HAP-1 (cell line): ENCODE measurements at regions not wholly inside any gene's neighbourhood (a gene's known extent, or its start where the extent isn't known, plus 50 kb on each side); places are given as distances from the start of the nearest gene placed in this dataset.
A peak's percentile ranks its signal among the peaks of the same experiment; 100 is the strongest.

ENCODE experiments used
- DNase-seq, 2 experiments: peaks; one replicate each; pipeline ENCODE4 v3.0.0-alpha.2; 2016 to 2020; ENCODE audit warnings: low spot score in 2 of 2
- H3K27me3 ChIP-seq: fragments of 250-450 bp; sonication (Bioruptor Pico); 2 replicates; pipeline ENCODE4 v1.5.1; 2020; ENCODE audit warnings: low read depth, mild to moderate bottlenecking, moderate library complexity
- H3K36me3 ChIP-seq: fragments of 250-450 bp; sonication (Bioruptor Pico); replicated peaks from 2 replicates; pipeline ENCODE4 v1.5.1; 2020; ENCODE audit warnings: mild to moderate bottlenecking
- H3K4me1 ChIP-seq: fragments of 250-450 bp; sonication (Bioruptor Pico); 2 replicates; pipeline ENCODE4 v1.5.1; 2020; ENCODE audit warnings: mild to moderate bottlenecking
- H3K4me3 ChIP-seq: fragments of 250-450 bp; sonication (Bioruptor Pico); 2 replicates; pipeline ENCODE4 v1.5.1; 2020; ENCODE audit warnings: mild to moderate bottlenecking, moderate library complexity
- H3K9me3 ChIP-seq: fragments of 250-450 bp; sonication (Bioruptor Pico); 2 replicates; pipeline ENCODE4 v1.5.1; 2020; ENCODE audit warnings: mild to moderate bottlenecking, moderate library complexity
- in situ Hi-C: fragments of 300-500 bp; cut with MboI; formaldehyde crosslinking; loops from 3 replicates; pipeline ENCODE4 v1.14.3; 2020; ENCODE audit warnings: low sequenced_read_pairs, inconsistent platforms, mixed read lengths

DNA sequence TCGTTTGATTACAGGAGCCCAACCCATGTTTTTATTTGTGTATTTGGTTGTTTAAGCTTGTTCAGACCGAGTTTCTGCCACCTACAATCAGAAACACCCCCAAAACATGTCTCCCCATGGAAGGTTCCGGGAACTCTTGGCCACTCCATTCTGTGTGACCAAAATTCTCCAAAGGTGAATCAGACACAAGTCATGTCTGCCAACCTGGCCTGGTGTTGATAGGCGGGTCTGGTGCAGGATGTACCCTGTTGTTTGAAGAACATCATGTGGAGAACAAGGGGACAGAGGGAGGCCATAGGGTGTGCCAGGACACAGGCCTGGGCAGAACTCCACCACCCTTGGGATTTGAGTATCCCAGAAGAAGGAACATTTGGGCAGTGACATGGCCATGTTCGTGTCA is 147.1 kb upstream of the MYL2 start:
- peaks cover 2% of the 10 kb centered on the region; the same call in 1 of the 2 replicates for H3K4me1 ChIP-seq
- H3K9me3 ChIP-seq, result no peaks in the 10 kb centered on the region
- H3K27me3 ChIP-seq, result no peaks in the 10 kb centered on the region
- in situ Hi-C loops, result no loop called here
- no peaks in the 10 kb centered on the region for H3K36me3 ChIP-seq
- no peak overlapping the region for H3K4me3 ChIP-seq
- DNase-seq, result no peak

DNA sequence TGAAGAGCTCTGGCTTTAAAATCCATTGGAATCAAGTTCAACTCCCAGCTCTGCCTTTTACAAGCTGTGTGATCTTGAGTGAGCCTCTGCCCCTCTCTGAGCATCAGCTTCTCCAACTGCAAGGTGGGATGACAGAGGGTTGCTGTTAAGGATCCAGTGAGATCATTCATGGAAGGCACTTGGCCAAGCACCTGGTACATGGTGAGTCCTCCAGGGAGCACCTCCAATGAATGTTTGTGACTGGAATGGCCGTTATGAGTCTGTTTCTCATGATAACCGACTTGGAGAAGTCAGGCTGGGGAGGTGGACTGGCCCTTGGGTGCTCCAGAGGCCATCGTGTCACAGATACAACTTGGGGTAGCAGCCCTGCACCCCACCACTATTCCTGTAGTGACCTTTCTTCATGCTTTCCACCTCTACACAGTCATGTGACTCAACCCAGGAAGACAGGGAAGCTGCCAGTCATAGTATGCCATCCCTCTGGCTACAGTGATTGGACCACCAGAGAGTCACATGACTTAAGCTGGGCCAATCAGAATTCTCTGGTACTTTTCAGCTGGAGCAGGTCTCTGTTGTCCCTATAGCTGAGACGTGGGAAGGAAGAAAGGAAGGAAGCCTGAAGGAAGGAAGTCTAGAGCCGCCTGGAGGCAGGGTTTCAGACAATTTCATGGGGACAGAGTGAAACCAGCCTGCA is 146.5 kb upstream of the MYL2 start:
- DNase-seq, result peak in 1 of 2 experiments; percentile 17
- no peaks in the 10 kb centered on the region for H3K9me3 ChIP-seq
- H3K27me3 ChIP-seq, result no peaks in the 10 kb centered on the region
- no peak overlapping the region for H3K4me3 ChIP-seq
- peaks cover 2% of the 10 kb centered on the region; the same call in 1 of the 2 replicates for H3K4me1 ChIP-seq
- H3K36me3 ChIP-seq, result no peaks in the 10 kb centered on the region
- in situ Hi-C loops, result no loop called here

DNA sequence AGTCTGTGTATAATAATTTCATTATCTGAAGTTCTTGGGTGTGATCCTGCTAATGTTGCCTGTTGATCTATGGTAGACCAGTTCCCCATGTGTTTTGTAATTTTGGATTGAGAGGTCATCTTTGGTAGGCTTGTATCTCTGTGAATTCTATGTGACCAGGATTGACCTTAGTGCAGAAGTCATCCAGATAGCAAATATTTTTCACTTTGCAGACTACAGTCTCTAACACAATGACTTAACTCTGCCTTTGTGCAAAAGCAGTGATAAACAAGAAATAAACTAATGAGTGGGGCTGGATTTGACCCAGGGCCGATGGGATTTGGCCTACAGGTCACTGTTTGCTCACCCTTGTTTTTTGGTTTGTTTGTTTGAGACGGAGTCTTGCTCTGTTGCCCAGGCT is 144.6 kb upstream of the MYL2 start:
- Histone ChIP-seq H3K4me1 (peaks cover 2% of the 10 kb centered on the region; the same call in 1 of the 2 replicates), H3K9me3 (no peaks in the 10 kb centered on the region), H3K4me3 (no peak overlapping the region), H3K27me3 (no peaks in the 10 kb centered on the region), H3K36me3 (no peaks in the 10 kb centered on the region)
- in situ Hi-C loops, result no loop called here
- DNase-seq, result no peak

- Histone ChIP-seq H3K4me1 (peaks cover 2% of the 10 kb centered on the region; the same call in 1 of the 2 replicates), H3K4me3 (no peak overlapping the region), H3K36me3 (no peaks in the 10 kb centered on the region), H3K9me3 (no peaks in the 10 kb centered on the region), H3K27me3 (no peaks in the 10 kb centered on the region)
- no peak for DNase-seq
- in situ Hi-C loops, result no loop called here
Measured at GRCh38 chr12:111064154-111064553, 143.8 kb upstream of the MYL2 start.

GRCh38 chr12:111063295-111064026 is 143.1 kb upstream of the MYL2 start:
- Histone ChIP-seq H3K4me1 (peaks cover 2% of the 10 kb centered on the region; the same call in 1 of the 2 replicates), H3K9me3 (no peaks in the 10 kb centered on the region), H3K27me3 (no peaks in the 10 kb centered on the region), H3K36me3 (no peaks in the 10 kb centered on the region), H3K4me3 (no peak overlapping the region)
- in situ Hi-C loops, result no loop called here
- DNase-seq, result no peak

GRCh38 chr12:111057701-111058425 is 137.5 kb upstream of the MYL2 start:
- Histone ChIP-seq H3K36me3 (no peaks in the 10 kb centered on the region), H3K27me3 (no peaks in the 10 kb centered on the region), H3K9me3 (no peaks in the 10 kb centered on the region), H3K4me3 (no peak overlapping the region), H3K4me1 (peaks cover 16% of the 10 kb centered on the region)
- in situ Hi-C loops, result no loop called here
- DNase-seq, result peak; percentile 24 to 52

- Histone ChIP-seq H3K36me3 (no peaks in the 10 kb centered on the region), H3K4me1 (peaks cover 16% of the 10 kb centered on the region), H3K27me3 (no peaks in the 10 kb centered on the region), H3K4me3 (no peak overlapping the region), H3K9me3 (no peaks in the 10 kb centered on the region)
- DNase-seq, result no peak
- in situ Hi-C loops, result no loop called here
Measured at GRCh38 chr12:111056618-111057521, 136.5 kb upstream of the MYL2 start.

GRCh38 chr12:111055181-111055880 is 135.0 kb upstream of the MYL2 start:
- no peak for DNase-seq
- in situ Hi-C loops, result no loop called here
- Histone ChIP-seq H3K27me3 (no peaks in the 10 kb centered on the region), H3K9me3 (no peaks in the 10 kb centered on the region), H3K4me3 (no peak overlapping the region), H3K4me1 (peaks cover 16% of the 10 kb centered on the region), H3K36me3 (no peaks in the 10 kb centered on the region)

DNA sequence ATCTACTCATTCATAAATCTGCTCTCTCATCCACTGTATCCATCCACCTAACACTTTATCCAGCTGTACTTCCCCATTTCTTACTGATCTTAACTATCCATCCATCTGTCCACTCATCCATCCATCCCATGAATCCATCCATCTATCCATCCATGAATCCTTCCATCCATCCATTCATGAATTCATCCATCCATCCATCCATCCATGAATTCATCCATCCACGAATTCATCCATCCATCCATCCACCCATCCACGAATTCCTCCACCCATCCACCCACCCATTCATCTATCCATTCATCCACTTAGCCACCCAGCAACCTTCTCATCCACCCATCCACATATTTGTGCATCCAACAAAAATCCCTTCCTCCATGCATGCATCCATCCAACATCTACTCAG is 128.6 kb upstream of the MYL2 start:
- DNase-seq, result no peak
- H3K36me3 ChIP-seq, result no peaks in the 10 kb centered on the region
- no peaks in the 10 kb centered on the region for H3K4me1 ChIP-seq
- H3K4me3 ChIP-seq, result no peak overlapping the region
- in situ Hi-C loops, result no loop called here
- no peaks in the 10 kb centered on the region for H3K9me3 ChIP-seq
- H3K27me3 ChIP-seq, result no peaks in the 10 kb centered on the region

- H3K4me3 ChIP-seq, result no peak overlapping the region
- no peaks in the 10 kb centered on the region for H3K4me1 ChIP-seq
- H3K36me3 ChIP-seq, result no peaks in the 10 kb centered on the region
- in situ Hi-C loops, result no loop called here
- DNase-seq, result no peak
- H3K27me3 ChIP-seq, result no peaks in the 10 kb centered on the region
- H3K9me3 ChIP-seq, result no peaks in the 10 kb centered on the region
Measured at GRCh38 chr12:111046896-111047295, 126.5 kb upstream of the MYL2 start.

GRCh38 chr12:111045941-111046340 is 125.6 kb upstream of the MYL2 start:
- Histone ChIP-seq H3K36me3 (no peaks in the 10 kb centered on the region), H3K9me3 (no peaks in the 10 kb centered on the region), H3K4me1 (no peaks in the 10 kb centered on the region), H3K4me3 (no peak overlapping the region), H3K27me3 (no peaks in the 10 kb centered on the region)
- in situ Hi-C loops, result no loop called here
- DNase-seq, result no peak

DNA sequence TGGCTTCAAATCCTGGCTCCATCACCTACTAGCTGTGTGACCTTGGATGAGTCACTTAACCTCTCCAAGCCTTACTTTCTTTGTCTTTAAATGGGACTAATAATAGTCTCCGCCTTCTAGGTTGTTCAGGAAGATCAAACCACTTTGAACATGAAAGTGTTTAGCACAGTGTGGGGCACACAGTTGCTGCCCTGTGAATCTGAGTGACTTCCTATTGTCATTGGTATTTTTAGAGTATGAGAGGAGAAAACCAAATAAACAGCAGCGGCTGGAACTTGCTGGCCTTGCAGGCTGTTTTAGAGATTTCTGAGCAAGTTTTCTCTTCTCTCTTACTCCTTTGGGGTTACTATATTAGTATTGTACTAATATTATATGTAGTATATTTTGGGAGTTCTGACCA is 120.7 kb upstream of the MYL2 start:
- Histone ChIP-seq H3K27me3 (no peaks in the 10 kb centered on the region), H3K4me1 (peaks cover 3% of the 10 kb centered on the region; the same call in 1 of the 2 replicates), H3K9me3 (no peaks in the 10 kb centered on the region), H3K4me3 (no peak overlapping the region), H3K36me3 (no peaks in the 10 kb centered on the region)
- no peak for DNase-seq
- in situ Hi-C loops, result no loop called here

- in situ Hi-C loops, result no loop called here
- H3K27me3 ChIP-seq, result no peaks in the 10 kb centered on the region
- H3K36me3 ChIP-seq, result no peaks in the 10 kb centered on the region
- DNase-seq, result no peak
- H3K4me1 ChIP-seq, result peaks cover 4% of the 10 kb centered on the region; the same call in 1 of the 2 replicates
- no peaks in the 10 kb centered on the region for H3K9me3 ChIP-seq
- no peak overlapping the region for H3K4me3 ChIP-seq
Measured at GRCh38 chr12:111040690-111041089, 120.3 kb upstream of the MYL2 start.
